ENCODE measurements at regions not wholly inside any gene's neighbourhood (a gene's known extent, or its start where the extent isn't known, plus 50 kb on each side); places are given as distances from the start of the nearest gene placed in this dataset.
"Not testable (repeated sequence)": the region's sequence is repeated elsewhere in the genome, so short reads cannot be mapped to it uniquely, and the experiment has no call there.

DNA sequence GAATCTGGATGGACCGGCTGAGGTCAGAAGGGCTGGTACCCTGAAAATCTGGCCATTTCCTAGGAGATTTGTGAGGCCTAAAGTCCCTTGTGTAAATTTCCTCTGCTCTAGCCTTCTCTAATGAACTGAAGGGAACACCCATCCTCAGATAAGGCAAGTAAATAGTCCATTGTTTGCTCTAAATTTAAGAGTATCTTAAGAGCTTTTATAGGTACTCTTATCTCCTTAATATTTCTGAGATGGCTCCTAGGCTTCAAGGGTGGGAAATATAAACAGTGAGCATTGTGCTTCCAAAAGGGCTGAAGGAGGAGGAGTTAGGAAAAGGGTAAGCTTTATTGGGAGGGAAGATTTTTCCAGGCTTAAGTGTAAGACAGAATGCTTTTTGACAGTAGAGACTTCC lies 148.7 kb upstream of the EDNRB start:
- no peak for TF ChIP-seq POLR2A (IDR thresholded peaks at IDR 0.05)
- no peak for TF ChIP-seq POLR2AphosphoS5 (IDR thresholded peaks at IDR 0.05)
- TF ChIP-seq, protein P1, sequence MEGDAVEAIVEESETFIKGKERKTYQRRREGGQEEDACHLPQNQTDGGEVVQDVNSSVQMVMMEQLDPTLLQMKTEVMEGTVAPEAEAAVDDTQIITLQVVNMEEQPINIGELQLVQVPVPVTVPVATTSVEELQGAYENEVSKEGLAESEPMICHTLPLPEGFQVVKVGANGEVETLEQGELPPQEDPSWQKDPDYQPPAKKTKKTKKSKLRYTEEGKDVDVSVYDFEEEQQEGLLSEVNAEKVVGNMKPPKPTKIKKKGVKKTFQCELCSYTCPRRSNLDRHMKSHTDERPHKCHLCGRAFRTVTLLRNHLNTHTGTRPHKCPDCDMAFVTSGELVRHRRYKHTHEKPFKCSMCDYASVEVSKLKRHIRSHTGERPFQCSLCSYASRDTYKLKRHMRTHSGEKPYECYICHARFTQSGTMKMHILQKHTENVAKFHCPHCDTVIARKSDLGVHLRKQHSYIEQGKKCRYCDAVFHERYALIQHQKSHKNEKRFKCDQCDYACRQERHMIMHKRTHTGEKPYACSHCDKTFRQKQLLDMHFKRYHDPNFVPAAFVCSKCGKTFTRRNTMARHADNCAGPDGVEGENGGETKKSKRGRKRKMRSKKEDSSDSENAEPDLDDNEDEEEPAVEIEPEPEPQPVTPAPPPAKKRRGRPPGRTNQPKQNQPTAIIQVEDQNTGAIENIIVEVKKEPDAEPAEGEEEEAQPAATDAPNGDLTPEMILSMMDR (IDR thresholded peaks at IDR 0.05), result no peak
- H3K27me3 ChIP-seq (replicated peaks; ENCODE audit: insufficient read depth), result peaks cover 2% of the 10 kb centered on the region
- no peaks in the 10 kb centered on the region for H3K4me1 ChIP-seq (replicated peaks)
- H3K27ac ChIP-seq, result no peak overlapping the region
- no peak overlapping the region for H3K4me3 ChIP-seq
- no peaks in the 10 kb centered on the region for H3K9me3 ChIP-seq
- H3K36me3 ChIP-seq, result no peaks in the 10 kb centered on the region
- WGBS, result 61% methylated on average over 1 of the region's 1 CpG
- DNase-seq (ENCODE audit: low spot score), result no peak
- intact Hi-C loops (cut with DNase I), result no loop called here

- H3K27me3 ChIP-seq (replicated peaks; ENCODE audit: insufficient read depth), result peaks cover 2% of the 10 kb centered on the region
- no peak overlapping the region for H3K27ac ChIP-seq
- intact Hi-C loops (cut with DNase I), result no loop called here
- H3K4me3 ChIP-seq, result no peak overlapping the region
- TF ChIP-seq POLR2A (IDR thresholded peaks at IDR 0.05) (no peak), POLR2AphosphoS5 (IDR thresholded peaks at IDR 0.05) (no peak)
- TF ChIP-seq, protein P1 (IDR thresholded peaks at IDR 0.05), result no peak
- 54% methylated on average over 3 of the region's 3 CpGs for WGBS
- H3K36me3 ChIP-seq, result no peaks in the 10 kb centered on the region
- H3K9me3 ChIP-seq, result no peaks in the 10 kb centered on the region
- no peak for DNase-seq (ENCODE audit: low spot score)
- no peaks in the 10 kb centered on the region for H3K4me1 ChIP-seq (replicated peaks)
Measured at GRCh38 chr13:78065141-78065540, 146.5 kb upstream of the EDNRB start.

- H3K4me3 ChIP-seq, result no peak overlapping the region
- no peaks in the 10 kb centered on the region for H3K36me3 ChIP-seq
- 91% methylated on average over 5 of the region's 5 CpGs for WGBS
- TF ChIP-seq POLR2A (IDR thresholded peaks at IDR 0.05) (no peak), POLR2AphosphoS5 (IDR thresholded peaks at IDR 0.05) (no peak)
- TF ChIP-seq, protein P1 (IDR thresholded peaks at IDR 0.05), result no peak
- DNase-seq (ENCODE audit: low spot score), result no peak
- intact Hi-C loops (cut with DNase I), result no loop called here
- no peak overlapping the region for H3K27ac ChIP-seq
- H3K27me3 ChIP-seq (replicated peaks; ENCODE audit: insufficient read depth), result no peaks in the 10 kb centered on the region
- no peaks in the 10 kb centered on the region for H3K9me3 ChIP-seq
- no peaks in the 10 kb centered on the region for H3K4me1 ChIP-seq (replicated peaks)
Measured at GRCh38 chr13:78061806-78062205, 143.2 kb upstream of the EDNRB start.

GRCh38 chr13:78060966-78061365 lies 142.3 kb upstream of the EDNRB start:
- no peaks in the 10 kb centered on the region for H3K9me3 ChIP-seq
- H3K4me3 ChIP-seq, result no peak overlapping the region
- H3K27ac ChIP-seq, result no peak overlapping the region
- intact Hi-C loops (cut with DNase I), result no loop called here
- WGBS, result 75% methylated on average over 6 of the region's 6 CpGs
- no peak for DNase-seq (ENCODE audit: low spot score)
- H3K36me3 ChIP-seq, result no peaks in the 10 kb centered on the region
- H3K27me3 ChIP-seq (replicated peaks; ENCODE audit: insufficient read depth), result no peaks in the 10 kb centered on the region
- TF ChIP-seq POLR2A (IDR thresholded peaks at IDR 0.05), result no peak
- no peak for TF ChIP-seq POLR2AphosphoS5 (IDR thresholded peaks at IDR 0.05)
- TF ChIP-seq, protein P1 (IDR thresholded peaks at IDR 0.05), result no peak
- no peaks in the 10 kb centered on the region for H3K4me1 ChIP-seq (replicated peaks)

DNA sequence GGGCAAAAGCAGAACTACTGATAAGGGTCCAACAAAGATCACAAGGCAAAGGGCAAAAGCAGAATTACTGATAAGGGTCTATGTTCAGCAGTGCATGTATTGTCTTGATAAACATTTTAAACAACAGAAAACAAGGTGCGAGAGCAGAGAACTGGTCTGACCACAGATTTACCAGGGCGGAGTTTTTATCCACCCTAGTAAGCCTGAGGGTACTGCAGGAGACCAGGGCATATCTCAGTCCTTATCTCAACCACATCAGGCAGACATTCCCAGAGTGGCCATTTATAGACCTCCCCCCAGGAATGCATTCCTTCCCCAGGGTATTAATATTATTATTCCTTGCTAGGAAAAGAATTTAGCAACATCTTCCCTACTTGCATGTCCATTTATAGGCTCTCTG lies 138.2 kb upstream of the EDNRB start:
- DNase-seq (ENCODE audit: low spot score); H3K4me1 ChIP-seq (replicated peaks); H3K9me3 ChIP-seq; H3K27ac ChIP-seq; H3K4me3 ChIP-seq; H3K36me3 ChIP-seq; H3K27me3 ChIP-seq (replicated peaks; ENCODE audit: insufficient read depth); intact Hi-C loops (cut with DNase I): not testable (repeated sequence)
- WGBS, result 92% methylated on average over 2 of the region's 2 CpGs

Data from prostate gland (tissue), 2 donors.